SW 1271 (cell line): ENCODE measurements at regions not wholly inside any gene's neighbourhood (a gene's known extent, or its start where the extent isn't known, plus 50 kb on each side); places are given as distances from the start of the nearest gene placed in this dataset.

Experiments
- DNase-seq, 2 experiments: peaks; one replicate each; lab custom pipeline; 2025; lab: John Stamatoyannopoulos, UW

DNA sequence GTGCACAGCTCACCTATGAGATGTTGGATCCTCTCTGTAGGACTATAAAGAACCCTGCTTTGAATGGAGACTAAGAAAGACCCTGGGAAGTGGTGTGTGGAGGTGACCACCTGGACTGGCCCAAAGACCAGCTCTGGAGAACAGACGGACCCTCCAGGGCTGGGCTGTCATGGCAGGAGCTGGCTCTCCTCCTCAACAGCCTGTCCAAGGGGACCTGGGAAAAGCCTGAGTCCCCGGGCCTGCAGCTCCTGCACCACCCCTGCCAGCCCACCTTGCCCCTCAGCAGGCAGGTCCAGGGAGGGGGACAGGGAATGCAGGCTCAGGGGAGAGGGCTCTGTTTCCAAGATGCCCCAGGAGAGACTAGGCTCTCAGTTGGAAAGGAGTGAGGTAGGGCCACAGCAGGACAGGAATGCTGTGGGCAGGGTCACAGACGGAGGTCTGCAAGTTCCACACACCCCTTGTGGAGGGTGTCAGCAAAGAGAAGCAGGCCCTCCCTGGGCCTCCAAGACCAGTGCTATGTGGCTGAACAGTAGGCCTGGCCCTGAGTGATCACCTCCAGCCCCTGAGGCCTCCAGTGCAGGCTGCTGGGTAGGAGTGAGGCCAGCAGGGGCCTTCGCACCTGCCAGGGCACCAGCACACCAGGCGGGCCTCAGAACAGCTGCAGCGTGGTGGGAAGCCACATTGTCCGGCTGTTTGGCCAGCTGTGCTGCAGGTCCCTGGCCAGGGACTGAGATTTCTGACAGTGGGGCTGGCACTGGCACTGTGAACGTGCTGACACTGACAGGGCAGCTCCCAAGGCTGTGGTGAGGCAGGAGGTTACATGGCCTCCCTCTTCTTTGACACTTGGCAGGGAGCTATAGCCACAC lies 86.4 kb upstream of the OTOS start:
- DNase-seq: no peak

DNA sequence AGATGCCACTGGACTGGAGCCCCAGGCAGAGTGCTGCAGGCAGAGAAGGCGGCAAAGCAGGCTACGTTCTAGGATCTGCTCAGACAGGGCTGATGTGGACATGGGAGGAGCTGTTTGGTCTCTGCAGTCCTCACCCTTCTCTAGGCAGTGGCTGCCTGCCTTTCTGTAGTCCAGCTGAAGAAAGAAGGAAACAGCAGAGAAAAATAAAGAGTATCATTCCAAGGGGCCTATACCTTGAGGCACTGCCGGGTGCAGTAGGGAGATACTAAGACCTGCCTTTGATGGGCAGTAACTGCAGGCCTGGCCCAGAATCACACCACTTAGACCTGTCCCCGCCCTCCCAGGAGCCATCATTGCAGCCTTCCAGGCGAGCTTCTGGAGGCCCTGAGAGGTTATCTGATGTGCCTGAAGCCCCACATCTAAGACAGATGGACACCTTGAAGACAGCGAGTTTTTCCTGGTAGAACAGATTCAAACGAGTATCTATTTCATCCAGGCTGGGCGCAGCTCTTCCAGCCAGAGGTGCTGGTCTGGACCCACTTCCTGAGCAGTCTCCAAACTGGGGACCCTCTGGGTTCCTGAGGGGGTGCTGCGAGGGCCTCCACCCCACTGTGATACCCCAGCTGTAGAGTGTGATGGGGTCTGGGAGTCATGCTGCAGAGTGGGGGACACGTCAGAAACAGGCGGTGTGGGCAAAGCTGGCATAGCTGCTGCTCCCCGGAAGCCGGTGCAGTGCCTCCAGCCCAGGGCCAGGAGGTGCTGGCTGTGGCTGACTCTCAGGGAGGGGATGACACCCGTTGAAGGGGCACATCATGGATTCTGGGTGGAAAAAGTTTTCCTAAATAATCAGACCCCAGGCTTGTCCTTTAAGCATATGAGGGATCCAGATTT lies 87.3 kb upstream of the OTOS start:
- no peak for DNase-seq

DNA sequence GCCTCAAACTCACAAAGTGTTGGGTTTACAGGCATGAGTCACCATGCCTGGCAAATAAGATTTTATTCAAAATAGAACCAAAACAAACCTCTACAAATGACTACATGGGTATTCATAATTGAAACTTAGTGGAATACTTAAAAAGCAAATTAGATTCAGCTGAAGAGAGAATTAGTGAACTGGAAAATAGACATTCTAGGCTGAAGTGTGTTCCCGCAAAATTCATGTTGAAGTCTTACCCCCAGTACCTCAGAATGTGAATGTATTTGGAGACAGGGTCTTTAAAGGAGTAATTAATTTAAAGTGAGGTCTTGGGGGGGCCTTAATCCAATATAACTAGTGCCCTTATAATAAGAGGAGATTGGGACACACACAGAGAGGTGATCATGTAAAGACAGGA lies 88.5 kb upstream of the OTOS start:
- no peak for DNase-seq

DNA sequence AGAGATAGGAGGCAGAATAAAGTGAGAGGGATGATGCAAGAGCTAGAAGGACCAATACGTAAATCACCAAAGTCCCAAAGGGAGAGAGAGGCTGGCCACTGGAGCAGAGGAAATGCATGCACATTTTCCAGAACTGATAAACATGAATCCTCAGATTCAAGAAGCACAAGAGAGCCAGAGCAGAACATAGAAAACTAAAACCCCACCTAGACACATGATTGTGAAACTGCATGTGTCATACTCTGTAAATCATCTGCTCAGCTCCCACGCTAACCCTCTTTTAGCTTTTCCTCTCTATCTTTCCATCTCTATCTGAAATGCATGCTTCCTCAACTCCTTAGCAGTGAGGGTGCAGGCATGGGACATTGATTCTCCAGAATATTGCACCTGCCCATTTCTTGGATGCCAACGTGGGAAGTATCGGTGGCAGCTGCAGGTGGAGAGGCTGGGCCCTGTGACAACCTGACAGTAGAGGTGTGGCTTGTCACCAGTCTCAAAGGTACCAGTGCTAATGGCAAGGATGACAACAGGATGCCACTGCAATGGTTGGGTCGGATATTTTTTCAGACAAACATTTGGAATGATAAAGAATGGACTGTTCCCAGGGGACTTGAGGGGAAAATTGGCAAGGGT lies 89.3 kb upstream of the OTOS start:
- no peak for DNase-seq

DNA sequence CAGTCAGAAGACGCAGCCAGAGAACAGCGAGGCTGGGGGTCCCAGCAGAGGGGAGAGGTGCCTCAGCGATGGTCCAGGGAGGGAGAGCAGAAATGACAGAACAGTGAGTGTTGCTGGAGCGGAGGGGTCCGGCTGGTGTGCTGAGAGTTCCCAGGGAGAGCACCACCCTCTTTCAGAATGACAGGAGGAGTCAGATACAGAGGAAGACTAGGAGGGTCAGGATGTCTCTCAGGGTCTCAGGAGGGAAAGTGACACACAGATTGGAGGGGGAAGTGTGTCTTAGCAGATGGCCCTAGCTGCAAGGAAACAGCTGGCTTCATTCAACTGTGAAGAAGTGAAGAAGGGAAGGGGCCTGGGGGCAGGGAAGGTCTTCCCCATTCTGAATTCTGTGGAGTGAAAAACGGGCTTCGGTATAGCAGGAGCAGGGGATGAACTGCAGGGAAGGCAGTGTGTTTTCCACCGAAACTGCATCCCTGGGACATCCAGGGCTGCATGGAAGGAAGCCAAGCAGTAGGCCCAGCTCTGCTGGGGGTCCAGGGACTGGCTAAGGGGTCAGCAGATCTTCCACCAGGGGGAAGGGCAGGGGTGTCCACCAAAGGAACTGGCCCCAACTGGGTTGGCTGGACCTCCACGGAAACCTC lies 90.0 kb upstream of the OTOS start:
- no peak for DNase-seq

DNA sequence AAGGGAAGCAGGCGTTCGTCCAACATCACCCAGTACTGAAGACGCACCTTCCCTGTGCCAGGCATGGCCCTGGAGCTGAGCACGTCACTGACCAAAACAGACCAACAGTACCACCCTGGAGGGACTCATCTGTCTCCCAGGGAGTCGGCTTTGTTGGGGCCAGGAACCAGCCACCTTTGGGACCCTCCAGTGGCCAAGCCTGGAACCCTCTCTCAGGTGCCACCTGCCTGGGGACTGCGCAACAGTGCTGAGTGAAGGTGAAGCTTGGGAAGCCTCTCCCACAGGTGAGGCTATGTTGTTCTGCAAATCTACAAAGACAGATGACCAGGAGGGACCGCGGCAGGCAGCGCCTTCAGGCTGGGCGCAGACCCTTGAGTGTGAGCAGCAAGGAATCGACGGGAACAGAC lies 91.4 kb upstream of the OTOS start:
- DNase-seq: no peak

DNA sequence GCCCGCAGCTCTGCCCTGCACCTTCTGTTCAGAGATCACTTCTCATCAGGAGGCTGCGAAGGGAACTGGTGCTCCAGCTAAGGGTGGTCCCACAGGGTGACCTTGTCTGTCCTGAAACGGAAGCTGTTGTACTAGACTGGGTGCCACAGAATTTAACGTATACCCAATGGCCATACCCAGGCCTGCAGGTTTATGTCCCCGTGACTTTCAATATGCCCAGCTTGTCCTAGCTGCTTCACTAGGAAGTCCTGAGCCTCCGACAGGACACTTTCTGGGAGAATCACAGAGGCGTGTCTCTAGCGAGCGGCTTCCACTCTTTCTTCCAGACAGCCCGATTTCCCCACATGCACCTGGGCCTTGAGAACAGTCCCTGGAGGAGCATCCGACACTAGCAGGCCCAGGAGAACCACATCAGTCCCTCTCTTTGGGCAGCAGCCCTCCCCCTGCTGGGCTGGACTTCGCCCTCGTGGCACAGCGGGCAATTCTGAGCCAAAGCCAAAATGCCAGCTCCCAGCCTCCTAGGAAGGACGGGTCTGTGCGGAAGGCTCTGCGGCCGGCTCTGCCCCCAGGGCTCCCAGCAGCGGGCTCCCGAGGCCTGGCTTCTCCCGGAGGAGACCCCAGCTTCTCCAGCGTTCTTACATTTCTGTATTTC lies 91.9 kb upstream of the OTOS start:
- no peak for DNase-seq

DNA sequence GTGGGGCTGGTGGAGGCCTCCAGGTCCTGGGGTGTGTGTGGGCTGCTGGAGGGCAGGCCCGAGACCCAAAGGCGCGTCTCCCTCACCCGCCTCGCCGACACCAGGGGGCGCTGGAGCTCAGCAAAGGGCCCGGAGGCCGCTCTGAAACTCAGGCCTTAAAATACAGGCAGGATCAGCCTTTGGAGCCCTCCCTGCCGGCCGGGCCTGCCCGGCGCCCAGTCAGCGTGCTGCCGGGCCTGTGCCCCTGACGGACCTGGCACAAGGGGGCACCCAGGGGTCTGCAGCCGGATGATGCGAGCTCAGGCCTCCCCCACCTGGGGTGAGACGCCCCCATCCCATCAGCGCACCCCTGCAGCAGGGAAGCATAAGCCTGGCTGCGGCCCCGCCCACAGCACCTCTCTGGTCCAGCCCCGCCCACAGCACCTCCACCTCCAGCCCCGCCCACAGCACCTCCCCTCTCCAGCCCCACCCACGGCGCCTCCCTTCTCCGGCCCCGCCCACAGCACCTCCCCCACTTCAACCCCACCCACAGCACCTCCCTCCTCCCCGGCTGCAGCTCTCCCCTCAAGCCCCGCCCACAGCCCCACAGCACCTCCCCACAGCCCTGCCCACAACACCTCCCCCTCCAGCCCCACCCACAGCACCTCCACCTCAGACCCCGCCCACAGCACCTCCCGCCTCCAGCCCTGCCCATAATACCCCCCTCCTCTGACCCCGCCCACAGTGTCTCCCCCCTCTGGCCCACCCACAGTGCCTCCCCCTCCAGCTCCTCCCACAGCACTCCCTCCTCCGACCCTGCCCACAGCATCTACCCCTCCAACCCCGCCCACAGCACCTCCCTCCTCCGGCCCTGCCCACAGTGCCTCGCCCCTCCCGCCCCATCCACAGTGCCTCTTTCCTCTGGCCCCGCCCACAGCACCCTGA lies 92.8 kb upstream of the OTOS start:
- peak; percentile 37 to 78 for DNase-seq

DNA sequence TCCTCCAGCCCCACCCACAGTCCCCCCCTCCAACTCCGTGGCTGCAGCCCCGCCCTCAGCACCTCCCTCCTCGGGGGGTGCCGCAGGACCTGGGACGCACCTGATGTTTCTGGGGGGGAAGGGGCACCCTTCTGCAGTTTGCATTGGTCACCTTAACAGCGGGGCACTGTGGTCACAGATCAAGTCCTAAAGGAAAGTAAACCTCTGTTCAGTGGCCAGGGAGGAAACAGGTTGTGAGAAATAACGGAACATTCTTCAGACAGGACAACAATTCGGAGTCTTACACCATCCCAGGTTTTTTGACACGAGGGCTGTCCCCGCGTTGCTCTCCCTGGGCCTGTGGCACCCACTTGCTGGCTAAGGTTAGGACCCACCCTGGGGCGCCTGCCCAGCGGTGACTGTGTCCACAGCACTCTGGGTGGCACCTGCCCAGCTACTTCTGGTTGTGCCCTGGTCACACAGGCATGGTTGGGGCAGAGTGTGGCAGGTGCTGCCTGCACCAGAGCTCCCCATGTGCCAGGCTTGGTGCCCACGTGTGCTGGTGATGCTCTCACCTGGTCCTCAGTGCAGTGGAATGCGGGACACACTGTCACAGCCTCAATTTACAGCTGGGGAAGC lies 93.5 kb upstream of the OTOS start:
- no peak for DNase-seq

DNA sequence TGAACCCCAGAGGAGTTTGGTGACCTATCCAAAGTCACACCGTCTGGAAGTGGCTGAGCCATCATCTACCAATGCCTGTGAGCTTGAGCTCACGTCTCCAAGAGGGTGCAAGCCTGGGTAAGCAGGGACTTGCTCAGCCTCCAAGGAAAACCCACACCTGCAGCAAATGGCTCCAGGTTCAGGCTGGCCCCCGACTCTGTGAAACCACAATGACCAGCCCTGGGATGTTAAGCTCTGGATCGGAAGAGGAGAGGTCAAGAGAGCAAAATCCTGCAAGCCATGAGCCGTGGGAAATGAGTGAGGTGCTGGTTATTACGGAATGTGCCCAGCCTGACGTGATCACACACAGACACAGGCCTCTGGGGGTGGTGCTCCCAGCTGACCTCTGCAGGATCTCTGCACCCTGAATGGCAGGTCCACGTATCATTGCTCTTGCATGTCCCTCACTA lies 94.1 kb upstream of the OTOS start:
- DNase-seq: no peak

DNA sequence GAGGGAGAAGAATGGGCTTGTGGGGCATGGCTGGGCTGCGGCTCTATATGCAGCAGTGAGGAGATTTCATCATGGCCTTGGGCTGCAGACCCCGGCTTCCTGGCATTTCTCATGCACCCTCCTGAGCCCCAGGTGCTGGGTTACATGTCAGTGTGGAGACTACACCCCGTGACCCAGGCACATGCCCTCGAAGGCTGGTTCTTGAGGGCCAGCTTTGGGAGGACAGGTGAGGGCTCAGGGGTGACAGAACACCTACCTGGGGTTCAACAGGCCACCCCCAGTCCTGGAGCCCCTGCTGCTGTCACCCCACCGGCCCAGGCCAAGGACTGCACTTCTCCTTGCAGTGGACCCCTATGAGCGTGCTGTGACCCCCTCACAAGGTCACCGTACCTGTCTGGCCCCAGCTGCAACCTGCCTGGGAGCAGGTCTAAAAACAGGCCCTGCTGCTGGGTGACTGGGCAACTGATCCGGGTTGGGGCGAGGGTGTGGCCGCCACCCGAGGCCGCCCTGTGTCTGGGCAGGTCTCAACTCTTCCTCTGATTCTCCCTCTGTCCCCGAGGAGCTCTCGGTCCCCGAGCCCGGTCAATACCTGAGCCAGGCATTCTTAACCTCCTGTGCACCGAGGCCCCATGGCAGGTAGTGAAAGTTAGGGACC lies 94.8 kb upstream of the OTOS start:
- DNase-seq: no peak

DNA sequence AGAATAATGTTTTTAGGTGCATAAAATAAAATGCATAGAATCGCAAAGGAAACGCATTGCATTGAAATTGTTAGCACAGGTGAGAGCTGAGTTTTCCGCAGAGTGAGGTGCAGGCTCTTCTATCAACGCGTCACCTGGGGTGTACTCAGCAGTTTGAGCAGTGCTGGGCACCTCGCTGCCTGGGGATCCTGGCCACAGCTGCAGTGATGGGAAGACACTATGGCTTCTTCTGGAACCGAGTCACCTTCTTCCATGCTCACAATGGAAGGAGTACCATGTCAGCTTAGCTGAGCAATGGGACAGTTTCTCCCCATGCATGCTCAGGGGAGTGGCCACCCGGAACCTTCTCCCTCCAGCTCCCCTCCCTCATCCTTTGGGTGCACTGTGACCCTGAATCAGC lies 95.4 kb upstream of the OTOS start:
- DNase-seq: no peak

DNA sequence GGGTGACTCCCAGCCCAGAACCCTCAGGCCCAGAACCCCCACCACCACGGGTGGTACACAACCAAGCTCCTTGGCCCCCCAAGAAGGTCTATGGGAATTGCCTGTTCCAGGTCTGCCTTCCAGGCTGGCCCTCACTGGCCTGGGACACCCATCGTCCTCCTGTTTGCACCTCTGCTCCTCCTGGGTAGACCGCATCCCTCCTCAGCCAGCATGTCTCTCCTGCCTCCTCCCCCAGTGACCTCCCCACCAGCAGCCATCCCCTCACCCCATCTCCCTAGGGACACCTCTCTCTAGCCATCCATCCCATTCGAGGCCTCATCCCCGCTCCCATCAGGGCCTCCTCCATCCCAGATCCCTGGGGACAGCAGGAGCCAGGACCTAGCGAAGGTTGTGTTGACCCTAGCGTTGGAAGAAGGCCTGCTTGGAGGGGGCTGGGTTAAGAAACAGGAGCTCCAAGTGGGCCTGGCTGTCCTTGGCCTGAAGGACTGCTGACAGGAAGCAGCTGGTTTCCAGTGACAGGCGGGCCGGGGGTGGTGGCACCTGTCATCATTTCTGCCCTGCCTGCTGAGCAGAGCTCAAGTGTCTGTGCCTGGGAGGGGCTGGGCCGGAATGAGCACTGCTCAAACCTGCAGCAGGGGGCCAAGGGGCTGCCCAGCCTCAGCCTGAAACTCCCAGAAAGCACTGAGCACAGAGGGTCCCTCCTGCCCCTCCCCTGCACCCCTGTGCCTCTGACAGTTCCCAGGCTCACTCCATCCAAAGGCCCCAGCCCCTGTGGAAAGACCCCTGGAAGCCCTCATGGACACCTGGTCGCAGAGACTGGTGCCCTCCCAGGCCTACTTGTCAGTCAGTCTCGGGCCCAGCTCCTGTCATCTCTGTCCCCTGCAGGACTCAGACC lies 96.0 kb upstream of the OTOS start:
- DNase-seq: no peak

DNA sequence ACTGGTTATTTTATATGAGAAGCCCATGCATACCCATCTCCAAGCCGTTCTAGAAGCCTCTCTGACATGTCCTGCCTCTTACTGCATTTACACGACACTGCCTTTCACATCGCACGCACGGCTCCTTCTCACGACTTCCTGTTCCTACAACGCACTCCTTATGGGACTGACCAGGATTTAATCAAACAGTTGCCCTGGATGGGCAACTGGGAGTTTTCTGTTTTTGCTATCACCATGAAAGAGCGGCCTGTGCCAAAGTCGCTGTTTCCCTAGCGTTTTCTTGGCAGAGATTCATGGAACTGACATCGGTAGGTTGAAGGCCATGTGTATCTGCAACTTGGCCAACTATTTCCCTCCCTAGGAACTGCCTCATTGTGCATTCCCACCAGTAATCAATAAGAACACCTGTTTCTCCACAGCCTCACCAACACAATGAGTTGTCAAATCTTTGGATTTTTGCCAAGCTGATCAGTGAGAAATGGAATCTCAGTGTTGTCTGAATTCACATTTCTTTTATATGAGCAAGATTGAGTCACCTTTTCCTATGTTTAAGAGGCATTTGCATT lies 97.2 kb upstream of the OTOS start:
- peak; percentile 43 to 77 for DNase-seq

DNA sequence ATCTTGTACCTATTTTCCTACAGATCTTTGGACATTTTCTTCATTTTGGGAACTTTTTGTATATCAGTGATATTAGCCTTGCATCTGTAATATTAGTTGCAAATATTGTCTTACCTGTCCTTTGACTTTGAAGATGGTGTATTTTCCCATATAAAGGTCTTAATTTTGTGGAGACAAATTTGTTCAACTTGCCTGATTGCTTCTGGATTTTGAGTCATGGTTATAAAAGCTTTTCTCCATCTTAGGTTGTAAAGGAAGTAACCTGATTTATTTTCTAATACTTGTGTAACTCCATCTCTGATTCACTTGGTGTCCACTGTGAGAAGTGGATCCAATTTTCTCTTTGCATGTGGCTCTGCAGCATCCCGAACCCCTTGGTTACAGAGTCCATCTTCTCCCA lies 97.7 kb upstream of the OTOS start:
- DNase-seq: no peak

DNA sequence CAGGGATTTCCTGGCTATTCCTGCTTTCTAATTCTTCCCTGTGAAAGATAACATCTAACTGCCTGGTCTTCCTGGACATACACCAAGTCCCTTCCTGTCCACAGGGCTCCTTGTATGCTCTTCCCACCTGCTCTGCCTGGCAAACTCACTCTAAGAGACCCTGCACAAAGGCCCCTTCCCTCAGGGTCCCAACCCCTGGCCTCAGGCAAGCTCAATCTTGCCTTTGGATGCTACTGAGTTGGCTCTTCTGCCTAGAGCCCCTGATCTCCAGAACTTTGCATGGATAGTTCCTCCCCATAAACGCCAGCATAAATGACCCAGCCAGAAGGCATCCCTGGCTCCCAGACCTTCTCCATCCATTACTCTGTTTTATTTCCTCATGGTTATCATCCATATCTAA lies 98.3 kb upstream of the OTOS start:
- no peak for DNase-seq

DNA sequence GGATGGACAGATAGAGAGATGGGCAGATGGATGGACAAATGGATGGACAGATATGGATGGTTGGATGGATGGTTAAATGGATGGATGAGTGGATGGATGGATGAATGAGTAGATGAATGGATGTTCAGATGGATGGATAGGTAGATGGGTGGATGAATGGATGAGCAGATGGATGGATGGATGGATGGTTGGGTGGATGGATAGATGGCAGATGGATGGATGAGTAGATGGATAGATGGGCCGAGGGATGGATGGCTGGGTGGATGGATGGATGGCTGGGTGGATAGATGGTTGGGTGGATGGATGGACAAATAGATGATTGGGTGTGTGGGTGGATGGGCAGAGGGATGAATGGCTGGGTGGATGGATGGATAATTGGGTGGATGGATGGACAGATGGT lies 98.9 kb upstream of the OTOS start:
- no peak for DNase-seq
